ENCODE measurements at regions not wholly inside any gene's neighbourhood (a gene's known extent, or its start where the extent isn't known, plus 50 kb on each side); places are given as distances from the start of the nearest gene placed in this dataset.

- Histone ChIP-seq H3K27ac (ENCODE audit: low read depth in 1 of 2, low read length in 2 of 2) (no peak overlapping the region), H3K4me1 (ENCODE audit: control insufficient read depth in 4 of 4, insufficient read depth in 4 of 4, low read length in 3 of 4) (no peaks in the 10 kb centered on the region), H3K4me3 (ENCODE audit: low read depth in 1 of 3, low read length in 3 of 3) (no peak overlapping the region), H3K27me3 (ENCODE audit: control insufficient read depth in 4 of 4, insufficient read depth in 4 of 4, low read length in 3 of 4) (no peaks in the 10 kb centered on the region), H3K9ac (ENCODE audit: low read depth in 1 of 2, low read length in 2 of 2) (no peak overlapping the region), H3K9me3 (ENCODE audit: control insufficient read depth in 4 of 4, low read length in 3 of 4) (peaks cover 0 to 4% (median 0%) of the 10 kb centered on the region in 4 donors), H3K36me3 (ENCODE audit: control insufficient read depth in 4 of 4, insufficient read depth in 3 of 4, low read depth in 1 of 4, low read length in 3 of 4) (no peaks in the 10 kb centered on the region)
- no peak for DNase-seq (ENCODE audit: low spot score)
- no peak for TF ChIP-seq HNF4G (IDR thresholded peaks at IDR 0.05)
- TF ChIP-seq YY1 (IDR thresholded peaks at IDR 0.05), result no peak
- no peak for TF ChIP-seq JUND (IDR thresholded peaks at IDR 0.05)
Observed at GRCh38 chr10:108005627-108006026, 841.1 kb upstream of the SORCS1 start.

DNA sequence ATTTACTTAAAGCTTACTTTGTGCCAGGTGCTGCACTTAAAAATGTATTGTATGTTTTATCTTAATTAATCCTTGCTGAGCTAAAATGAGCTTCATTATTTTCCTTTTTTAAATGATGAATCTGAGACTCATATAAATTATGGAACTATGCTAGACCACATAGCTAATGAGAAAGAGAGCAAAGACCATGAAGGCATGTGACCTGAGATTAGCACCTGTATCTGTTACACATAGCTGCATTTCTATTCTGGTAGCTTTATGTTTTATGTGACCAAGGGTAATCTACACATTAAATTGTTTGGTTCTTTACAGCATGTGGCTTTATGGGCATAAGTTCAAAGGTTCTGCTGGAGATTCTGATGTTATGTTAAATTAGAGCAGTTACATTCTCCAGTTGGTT is 839.1 kb upstream of the SORCS1 start:
- TF ChIP-seq, protein P1, sequence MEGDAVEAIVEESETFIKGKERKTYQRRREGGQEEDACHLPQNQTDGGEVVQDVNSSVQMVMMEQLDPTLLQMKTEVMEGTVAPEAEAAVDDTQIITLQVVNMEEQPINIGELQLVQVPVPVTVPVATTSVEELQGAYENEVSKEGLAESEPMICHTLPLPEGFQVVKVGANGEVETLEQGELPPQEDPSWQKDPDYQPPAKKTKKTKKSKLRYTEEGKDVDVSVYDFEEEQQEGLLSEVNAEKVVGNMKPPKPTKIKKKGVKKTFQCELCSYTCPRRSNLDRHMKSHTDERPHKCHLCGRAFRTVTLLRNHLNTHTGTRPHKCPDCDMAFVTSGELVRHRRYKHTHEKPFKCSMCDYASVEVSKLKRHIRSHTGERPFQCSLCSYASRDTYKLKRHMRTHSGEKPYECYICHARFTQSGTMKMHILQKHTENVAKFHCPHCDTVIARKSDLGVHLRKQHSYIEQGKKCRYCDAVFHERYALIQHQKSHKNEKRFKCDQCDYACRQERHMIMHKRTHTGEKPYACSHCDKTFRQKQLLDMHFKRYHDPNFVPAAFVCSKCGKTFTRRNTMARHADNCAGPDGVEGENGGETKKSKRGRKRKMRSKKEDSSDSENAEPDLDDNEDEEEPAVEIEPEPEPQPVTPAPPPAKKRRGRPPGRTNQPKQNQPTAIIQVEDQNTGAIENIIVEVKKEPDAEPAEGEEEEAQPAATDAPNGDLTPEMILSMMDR (IDR thresholded peaks at IDR 0.05; ENCODE audit: low read depth, low read length, missing input control), result no peak
- TF ChIP-seq EGR1 (IDR thresholded peaks at IDR 0.05; ENCODE audit: low read depth in 2 of 2), result no peak
- no peak for TF ChIP-seq NR2F2 (IDR thresholded peaks at IDR 0.05)
- TF ChIP-seq, protein P2, sequence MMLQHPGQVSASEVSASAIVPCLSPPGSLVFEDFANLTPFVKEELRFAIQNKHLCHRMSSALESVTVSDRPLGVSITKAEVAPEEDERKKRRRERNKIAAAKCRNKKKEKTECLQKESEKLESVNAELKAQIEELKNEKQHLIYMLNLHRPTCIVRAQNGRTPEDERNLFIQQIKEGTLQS (IDR thresholded peaks at IDR 0.05), result no peak
- no peak for TF ChIP-seq YY1 (IDR thresholded peaks at IDR 0.05)
- Histone ChIP-seq H3K9ac (ENCODE audit: low read depth in 1 of 2, low read length in 2 of 2) (no peak overlapping the region), H3K4me1 (ENCODE audit: control insufficient read depth in 4 of 4, insufficient read depth in 4 of 4, low read length in 3 of 4) (no peaks in the 10 kb centered on the region), H3K36me3 (ENCODE audit: control insufficient read depth in 4 of 4, insufficient read depth in 3 of 4, low read depth in 1 of 4, low read length in 3 of 4) (no peaks in the 10 kb centered on the region), H3K9me3 (ENCODE audit: control insufficient read depth in 4 of 4, low read length in 3 of 4) (peaks cover 0 to 4% (median 0%) of the 10 kb centered on the region in 4 donors), H3K27me3 (ENCODE audit: control insufficient read depth in 4 of 4, insufficient read depth in 4 of 4, low read length in 3 of 4) (no peaks in the 10 kb centered on the region), H3K4me3 (ENCODE audit: low read depth in 1 of 3, low read length in 3 of 3) (no peak overlapping the region), H3K27ac (ENCODE audit: low read depth in 1 of 2, low read length in 2 of 2) (no peak overlapping the region)
- DNase-seq (ENCODE audit: low spot score), result no peak

DNA sequence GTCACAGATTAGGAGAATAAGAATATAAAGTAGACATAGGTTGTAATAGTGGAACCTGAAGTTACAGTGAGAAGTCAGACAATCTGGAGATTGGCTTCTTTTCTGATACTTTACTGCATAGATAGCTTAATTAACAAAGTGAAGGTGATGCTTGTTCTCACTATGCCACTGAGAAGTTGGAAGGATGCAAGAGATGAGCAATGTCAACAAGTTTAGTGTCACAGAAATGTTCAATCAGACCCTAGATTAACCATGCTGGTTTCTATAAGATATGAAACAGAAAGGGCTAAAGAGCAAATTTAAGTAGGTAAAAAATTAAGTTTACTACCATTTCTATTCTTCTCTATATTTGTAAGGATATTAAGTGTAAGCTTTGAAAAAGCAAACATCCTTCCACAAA is 838.6 kb upstream of the SORCS1 start:
- H3K27me3 ChIP-seq (ENCODE audit: control insufficient read depth in 4 of 4, insufficient read depth in 4 of 4, low read length in 3 of 4), result no peaks in the 10 kb centered on the region
- no peak overlapping the region for H3K4me3 ChIP-seq (ENCODE audit: low read depth in 1 of 3, low read length in 3 of 3)
- peaks cover 0 to 4% (median 0%) of the 10 kb centered on the region in 4 donors for H3K9me3 ChIP-seq (ENCODE audit: control insufficient read depth in 4 of 4, low read length in 3 of 4)
- no peaks in the 10 kb centered on the region for H3K4me1 ChIP-seq (ENCODE audit: control insufficient read depth in 4 of 4, insufficient read depth in 4 of 4, low read length in 3 of 4)
- no peak overlapping the region for H3K27ac ChIP-seq (ENCODE audit: low read depth in 1 of 2, low read length in 2 of 2)
- no peak overlapping the region for H3K9ac ChIP-seq (ENCODE audit: low read depth in 1 of 2, low read length in 2 of 2)
- no peak for TF ChIP-seq ZBTB33 (IDR thresholded peaks at IDR 0.05)
- TF ChIP-seq, protein P1 (IDR thresholded peaks at IDR 0.05; ENCODE audit: low read depth, low read length, missing input control), result no peak
- TF ChIP-seq, protein P2 (IDR thresholded peaks at IDR 0.05), result no peak
- TF ChIP-seq FOXA1 (IDR thresholded peaks at IDR 0.05), result no peak
- no peak for TF ChIP-seq RXRA (IDR thresholded peaks at IDR 0.05)
- no peak for TF ChIP-seq YY1 (IDR thresholded peaks at IDR 0.05)
- TF ChIP-seq JUND (IDR thresholded peaks at IDR 0.05), result no peak
- no peak for TF ChIP-seq SP1 (IDR thresholded peaks at IDR 0.05)
- TF ChIP-seq TAF1 (conservative IDR thresholded peaks at IDR 0.05), result no peak
- DNase-seq (ENCODE audit: low spot score), result no peak
- H3K36me3 ChIP-seq (ENCODE audit: control insufficient read depth in 4 of 4, insufficient read depth in 3 of 4, low read depth in 1 of 4, low read length in 3 of 4), result no peaks in the 10 kb centered on the region

Measured in liver (tissue), 7 donors.